ENCODE measurements at regions not wholly inside any gene's neighbourhood (a gene's known extent, or its start where the extent isn't known, plus 50 kb on each side); places are given as distances from the start of the nearest gene placed in this dataset.
"Not testable (repeated sequence)": the region's sequence is repeated elsewhere in the genome, so short reads cannot be mapped to it uniquely, and the experiment has no call there.

GRCh38 chr3:20523293-20523692 lies 337.3 kb upstream of the SGO1 start:
- no peak for TF ChIP-seq CTCF (IDR thresholded peaks at IDR 0.05; ENCODE audit: insufficient read depth in 1 of 2, low read depth in 1 of 2, low read length in 1 of 2, severe bottlenecking in 1 of 2, unreplicated experiment in 1 of 2)
- no peak overlapping the region for H3K4me3 Mint-ChIP-seq (ENCODE audit: unreplicated experiment)
- CTCF ChIA-PET, result no interaction called here
- intact Hi-C loops (cut with micrococcal nuclease; ENCODE audit: unreplicated experiment), result no loop called here
- H3K9me3 ChIP-seq, result no peaks in the 10 kb centered on the region
- H3K27ac Mint-ChIP-seq (ENCODE audit: unreplicated experiment), result no peak overlapping the region
- H3K4me3 ChIP-seq (ENCODE audit: low read depth, low read length), result no peak overlapping the region
- DNase-seq, result no peak
- no peaks in the 10 kb centered on the region for H3K4me1 ChIP-seq
- peaks cover 2% of the 10 kb centered on the region for H3K27me3 Mint-ChIP-seq (ENCODE audit: insufficient read depth, unreplicated experiment)
- H3K4me1 Mint-ChIP-seq (ENCODE audit: low read depth, unreplicated experiment), result no peaks in the 10 kb centered on the region
- BruUV-seq (replicated peaks), result no TSS peak
- no peaks in the 10 kb centered on the region for H3K36me3 ChIP-seq (ENCODE audit: control insufficient read depth, insufficient read depth, low read length)
- no peaks in the 10 kb centered on the region for H3K9me3 Mint-ChIP-seq (ENCODE audit: unreplicated experiment)
- H3K27me3 ChIP-seq (replicated peaks; ENCODE audit: control insufficient read depth, insufficient read depth, low read length), result no peaks in the 10 kb centered on the region
- POLR2A ChIA-PET, result no interaction called here
- H3K36me3 Mint-ChIP-seq (ENCODE audit: insufficient read depth, unreplicated experiment), result no peaks in the 10 kb centered on the region

GRCh38 chr3:20517316-20517715 lies 331.3 kb upstream of the SGO1 start:
- CTCF ChIA-PET; H3K27ac Mint-ChIP-seq (ENCODE audit: unreplicated experiment); H3K4me3 Mint-ChIP-seq (ENCODE audit: unreplicated experiment); H3K9me3 Mint-ChIP-seq (ENCODE audit: unreplicated experiment); POLR2A ChIA-PET; BruUV-seq (replicated peaks); H3K36me3 ChIP-seq (ENCODE audit: control insufficient read depth, insufficient read depth, low read length); H3K27me3 ChIP-seq (replicated peaks; ENCODE audit: control insufficient read depth, insufficient read depth, low read length); H3K4me1 ChIP-seq; DNase-seq; intact Hi-C loops (cut with micrococcal nuclease; ENCODE audit: unreplicated experiment); H3K4me1 Mint-ChIP-seq (ENCODE audit: low read depth, unreplicated experiment); H3K4me3 ChIP-seq (ENCODE audit: low read depth, low read length); H3K36me3 Mint-ChIP-seq (ENCODE audit: insufficient read depth, unreplicated experiment); H3K9me3 ChIP-seq; H3K27me3 Mint-ChIP-seq (ENCODE audit: insufficient read depth, unreplicated experiment): not testable (repeated sequence)

- peaks cover 2% of the 10 kb centered on the region for H3K27me3 Mint-ChIP-seq (ENCODE audit: insufficient read depth, unreplicated experiment)
- no peak for TF ChIP-seq CTCF (IDR thresholded peaks at IDR 0.05; ENCODE audit: insufficient read depth in 1 of 2, low read depth in 1 of 2, low read length in 1 of 2, severe bottlenecking in 1 of 2, unreplicated experiment in 1 of 2)
- ChIA-PET CTCF (no interaction called here), POLR2A (no interaction called here)
- intact Hi-C loops (cut with micrococcal nuclease; ENCODE audit: unreplicated experiment), result no loop called here
- H3K4me3 Mint-ChIP-seq (ENCODE audit: unreplicated experiment), result no peak overlapping the region
- no peaks in the 10 kb centered on the region for H3K9me3 Mint-ChIP-seq (ENCODE audit: unreplicated experiment)
- Histone ChIP-seq H3K9me3 (no peaks in the 10 kb centered on the region), H3K36me3 (ENCODE audit: control insufficient read depth, insufficient read depth, low read length) (no peaks in the 10 kb centered on the region), H3K4me3 (ENCODE audit: low read depth, low read length) (no peak overlapping the region), H3K4me1 (no peaks in the 10 kb centered on the region), H3K27me3 (replicated peaks; ENCODE audit: control insufficient read depth, insufficient read depth, low read length) (no peaks in the 10 kb centered on the region)
- no TSS peak for BruUV-seq (replicated peaks)
- no peak overlapping the region for H3K27ac Mint-ChIP-seq (ENCODE audit: unreplicated experiment)
- no peaks in the 10 kb centered on the region for H3K36me3 Mint-ChIP-seq (ENCODE audit: insufficient read depth, unreplicated experiment)
- no peaks in the 10 kb centered on the region for H3K4me1 Mint-ChIP-seq (ENCODE audit: low read depth, unreplicated experiment)
- no peak for DNase-seq
These were observed 330.3 kb upstream of the SGO1 start for GRCh38 chr3:20516311-20516710.

- BruUV-seq (replicated peaks), result no TSS peak
- intact Hi-C loops (cut with micrococcal nuclease; ENCODE audit: unreplicated experiment), result no loop called here
These were observed 329.8 kb upstream of the SGO1 start for GRCh38 chr3:20515834-20516233.

More at GRCh38 chr3:20515834-20516233, 329.8 kb upstream of the SGO1 start:
- Histone ChIP-seq H3K4me1 (no peaks in the 10 kb centered on the region), H3K4me3 (ENCODE audit: low read depth, low read length) (no peak overlapping the region), H3K36me3 (ENCODE audit: control insufficient read depth, insufficient read depth, low read length) (no peaks in the 10 kb centered on the region), H3K9me3 (no peaks in the 10 kb centered on the region), H3K27me3 (replicated peaks; ENCODE audit: control insufficient read depth, insufficient read depth, low read length) (no peaks in the 10 kb centered on the region)
- Mint-ChIP-seq H3K27ac (ENCODE audit: unreplicated experiment) (no peak overlapping the region), H3K36me3 (ENCODE audit: insufficient read depth, unreplicated experiment) (no peaks in the 10 kb centered on the region), H3K4me1 (ENCODE audit: low read depth, unreplicated experiment) (no peaks in the 10 kb centered on the region), H3K27me3 (ENCODE audit: insufficient read depth, unreplicated experiment) (peaks cover 2% of the 10 kb centered on the region), H3K4me3 (ENCODE audit: unreplicated experiment) (no peak overlapping the region), H3K9me3 (ENCODE audit: unreplicated experiment) (no peaks in the 10 kb centered on the region)
- no peak for DNase-seq
- POLR2A ChIA-PET, result no interaction called here
- CTCF ChIA-PET, result no interaction called here
- TF ChIP-seq CTCF (IDR thresholded peaks at IDR 0.05; ENCODE audit: insufficient read depth in 1 of 2, low read depth in 1 of 2, low read length in 1 of 2, severe bottlenecking in 1 of 2, unreplicated experiment in 1 of 2), result no peak

Data from Caco-2 (cell line).